HCT116 (cell line): ENCODE measurements at regions not wholly inside any gene's neighbourhood (a gene's known extent, or its start where the extent isn't known, plus 50 kb on each side); places are given as distances from the start of the nearest gene placed in this dataset.
"Not testable (repeated sequence)": the region's sequence is repeated elsewhere in the genome, so short reads cannot be mapped to it uniquely, and the experiment has no call there.

ENCODE experiments used
- ATAC-seq: fragments of 200-7000 bp; cut with Tn5 transposase; 2 replicates; pipeline ENCODE4 v1.9.1; 2020; ENCODE audit warnings: mild to moderate bottlenecking, moderate library complexity
- BruUV-seq: library from RNA; stranded (reverse); fragments of 400-500 nt; replicated peaks from 2 replicates; lab custom pipeline; 2021; lab: Mats Ljungman, UMichigan
- CTCF ChIA-PET: fragments of 300-600 bp; sonication (Branson Sonifier 250); formaldehyde crosslinking; loops from one replicate; lab custom pipeline; 2021; ENCODE audit warnings: antibody characterized with exemption; lab: Charles Lee
- POLR2A ChIA-PET: fragments of 300-600, 350-600 bp; sonication (Branson Sonifier 250); formaldehyde crosslinking; loops from one replicate; lab custom pipeline; 2021; ENCODE audit warnings: antibody characterized with exemption; lab: Charles Lee
- RAD21 ChIA-PET, 2 experiments: fragments of 300-600 bp; sonication (Branson Sonifier 250); formaldehyde crosslinking; loops; one replicate each; lab custom pipeline; 2023; ENCODE audit warnings: low total read pairs in 2 of 2; ENCODE audit not compliant: uncharacterized antibody in 2 of 2, unreplicated experiment in 2 of 2, low non-redundant PET in 1 of 2; lab: Charles Lee
- DNase-seq: peaks from one replicate; pipeline ENCODE4 v3.0.0-alpha.2; 2010; ENCODE audit warnings: low read depth, low spot score
- H2AFZ ChIP-seq: fragments of 200-600 bp; shearing (Covaris generic), sonication (generic); 2 replicates; pipeline ENCODE4 v1.6.1; 2017; ENCODE audit warnings: low read depth, mixed run types, mixed read lengths, antibody characterized with exemption, low read length; ENCODE audit not compliant: poor library complexity, severe bottlenecking
- H3K27ac ChIP-seq: 2 replicates; pipeline ENCODE4 v1.5.1; 2012; ENCODE audit warnings: low read depth, low read length
- H3K27me3 ChIP-seq: fragments of 200-600 bp; sonication (generic); 2 replicates; pipeline ENCODE4 v1.6.1; 2016; ENCODE audit warnings: mixed run types, low read length, mixed read lengths; ENCODE audit not compliant: insufficient read depth
- H3K36me3 ChIP-seq, 2 experiments: fragments of 200-500 bp in 1 of 2; fragments of 200-600 bp in 1 of 2; sonication (Bioruptor generic) in 1 of 2; sonication (generic) in 1 of 2; 2 replicates each; pipeline versions ENCODE4 v1.5.1 to v1.6.1; 2014 to 2016; ENCODE audit warnings: low read length in 2 of 2, inconsistent platforms in 1 of 2, mixed read lengths in 1 of 2, mixed run types in 1 of 2; ENCODE audit not compliant: insufficient read depth in 2 of 2, control insufficient read depth in 1 of 2
- H3K4me1 ChIP-seq, 2 experiments: fragments of 200-600 bp in 1 of 2; sonication (generic) in 1 of 2; 2 replicates each; pipeline versions ENCODE4 v1.5.1 to v1.6.1; 2012 to 2017; ENCODE audit warnings: low read length in 2 of 2, inconsistent platforms in 1 of 2, mild to moderate bottlenecking in 1 of 2, mixed read lengths in 1 of 2, mixed run types in 1 of 2, moderate library complexity in 1 of 2; ENCODE audit not compliant: insufficient read depth in 2 of 2, control insufficient read depth in 1 of 2
- H3K4me2 ChIP-seq: fragments of 200-600 bp; sonication (generic); 2 replicates; pipeline ENCODE4 v1.6.1; 2017; ENCODE audit warnings: mixed run types, low read length, mixed read lengths
- H3K4me3 ChIP-seq, 2 experiments: fragments of 200-600 bp in 1 of 2; sonication (generic) in 1 of 2; replicated peaks in 1 of 2; 2 replicates each; pipeline ENCODE4 v1.5.1; 2011 to 2016; ENCODE audit warnings: low read length in 2 of 2, control low read depth in 1 of 2, low read depth in 1 of 2, mild to moderate bottlenecking in 1 of 2, mixed read lengths in 1 of 2, mixed run types in 1 of 2
- H3K79me2 ChIP-seq: fragments of 200-600 bp; sonication (generic); 2 replicates; pipeline ENCODE4 v1.6.1; 2017; ENCODE audit warnings: mild to moderate bottlenecking, mixed run types, low read length, moderate library complexity, mixed read lengths; ENCODE audit not compliant: insufficient read depth
- H3K9ac ChIP-seq: fragments of 200-600 bp; sonication (generic); 2 replicates; pipeline ENCODE4 v1.6.1; 2016; ENCODE audit warnings: low read length, mixed read lengths
- H3K9me2 ChIP-seq: fragments of 200-600 bp; sonication (generic), shearing (Covaris generic); 2 replicates; pipeline ENCODE4 v1.6.1; 2017; ENCODE audit warnings: mixed run types, mild to moderate bottlenecking, moderate library complexity; ENCODE audit not compliant: insufficient read depth
- H3K9me3 ChIP-seq, 2 experiments: fragments of 200-500 bp in 1 of 2; fragments of 200-600 bp in 1 of 2; sonication (Bioruptor generic) in 1 of 2; sonication (generic) in 1 of 2; 2 replicates each; pipeline ENCODE4 v1.6.1; 2014 to 2017; ENCODE audit warnings: low read length in 2 of 2, mixed read lengths in 2 of 2, inconsistent platforms in 1 of 2, low read depth in 1 of 2, mild to moderate bottlenecking in 1 of 2, mixed run types in 1 of 2, moderate library complexity in 1 of 2; ENCODE audit not compliant: control insufficient read depth in 1 of 2, insufficient read depth in 1 of 2
- H4K20me1 ChIP-seq: fragments of 200-600 bp; sonication (generic), shearing (Covaris generic); 2 replicates; pipeline ENCODE4 v1.6.1; 2017; ENCODE audit warnings: mixed run types, mild to moderate bottlenecking, moderate library complexity; ENCODE audit not compliant: insufficient read depth
- intact Hi-C: fragments of 100-400 bp; cut with micrococcal nuclease; formaldehyde crosslinking; loops from 2 replicates; pipeline ENCODE4 v1.10.0; 2022

DNA sequence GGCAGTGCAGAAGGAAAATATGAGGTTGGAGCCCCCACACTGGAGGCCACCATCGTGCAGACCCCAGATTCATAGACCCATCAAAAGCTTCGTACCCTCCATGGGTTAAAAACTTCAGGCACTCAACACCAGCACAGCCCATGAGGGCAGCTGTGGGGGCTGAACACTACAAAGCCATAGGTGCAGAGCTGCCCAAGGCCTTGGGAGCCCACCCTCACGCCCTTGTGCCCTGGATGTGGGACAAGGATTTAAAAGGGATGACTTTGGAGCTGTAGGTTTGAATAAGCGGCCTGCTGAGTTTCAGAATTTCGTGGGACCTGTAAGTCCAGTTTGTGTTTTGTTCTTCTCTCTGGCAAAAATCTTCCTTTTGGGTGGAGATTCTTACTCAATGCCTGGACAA is 747.6 kb downstream of the SPATA31A6 start:
- BruUV-seq, CTCF ChIA-PET, H3K79me2 ChIP-seq, H3K4me1 ChIP-seq, ATAC-seq, H3K27me3 ChIP-seq, H3K9me3 ChIP-seq, RAD21 ChIA-PET, H2AFZ ChIP-seq, H3K9ac ChIP-seq, H3K36me3 ChIP-seq, DNase-seq, H3K4me2 ChIP-seq, intact Hi-C loops, H3K27ac ChIP-seq, POLR2A ChIA-PET, H4K20me1 ChIP-seq, H3K4me3 ChIP-seq, H3K9me2 ChIP-seq: not testable (repeated sequence)

DNA sequence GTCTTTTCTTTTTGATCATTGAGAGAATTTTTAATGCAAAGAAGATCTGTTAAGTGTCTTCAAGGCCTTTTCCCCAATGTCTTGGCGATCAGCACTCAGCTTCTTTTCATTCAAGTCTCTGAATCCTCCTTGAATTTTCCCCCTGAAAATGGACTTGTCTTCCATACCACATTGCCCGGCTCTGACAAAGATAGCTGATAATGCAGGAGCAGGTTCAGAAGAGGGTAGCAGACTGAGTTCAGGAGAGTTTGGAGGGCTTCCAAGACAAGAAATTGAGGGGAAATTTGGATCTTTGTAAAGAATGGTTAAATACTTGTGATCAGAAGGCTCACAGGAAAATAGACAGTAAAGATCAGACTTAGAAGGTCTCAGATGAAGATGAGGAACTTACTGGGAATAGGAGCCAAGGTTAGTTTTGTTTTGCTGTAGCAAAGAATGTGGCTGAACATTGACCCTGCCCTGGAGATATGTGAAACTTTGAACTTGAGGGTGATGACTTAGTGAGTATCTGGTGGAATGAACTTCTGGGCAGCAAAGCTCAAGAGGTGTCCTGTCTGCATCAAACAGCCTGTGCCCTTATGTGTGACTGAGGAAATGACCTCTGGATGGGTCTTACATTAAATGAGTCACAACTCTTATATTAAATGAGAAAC is 754.2 kb downstream of the SPATA31A6 start:
- H3K4me2 ChIP-seq, DNase-seq, RAD21 ChIA-PET, H2AFZ ChIP-seq, ATAC-seq, H3K4me1 ChIP-seq, H3K9ac ChIP-seq, intact Hi-C loops, H4K20me1 ChIP-seq, H3K27me3 ChIP-seq, POLR2A ChIA-PET, H3K9me2 ChIP-seq, H3K36me3 ChIP-seq, H3K79me2 ChIP-seq, H3K4me3 ChIP-seq, CTCF ChIA-PET, H3K27ac ChIP-seq, H3K9me3 ChIP-seq, BruUV-seq: not testable (repeated sequence)

DNA sequence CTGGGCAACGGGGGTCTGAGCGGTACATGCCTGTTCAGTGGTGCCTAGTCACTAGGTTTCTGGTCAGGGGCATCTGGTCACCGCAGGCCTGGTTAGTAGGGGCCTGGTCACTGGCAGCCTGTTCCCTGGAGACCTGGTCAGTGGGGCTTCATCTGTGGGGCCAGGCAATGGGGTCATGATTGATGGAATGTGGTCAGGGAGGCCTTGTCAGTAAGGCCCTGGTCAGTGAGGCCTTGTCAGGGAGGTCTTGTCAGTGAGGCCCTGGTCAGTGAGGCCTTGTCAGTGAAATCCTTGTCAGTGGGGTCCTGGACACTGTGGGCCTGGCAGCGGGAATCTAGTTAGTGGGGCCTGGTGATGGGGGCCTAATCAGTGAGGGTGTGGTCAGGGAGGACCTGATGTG is 763.6 kb downstream of the SPATA31A6 start:
- H3K9ac ChIP-seq, BruUV-seq, RAD21 ChIA-PET, H3K9me2 ChIP-seq, ATAC-seq, H4K20me1 ChIP-seq, CTCF ChIA-PET, POLR2A ChIA-PET, H3K4me2 ChIP-seq, H3K4me3 ChIP-seq, H3K27me3 ChIP-seq, intact Hi-C loops, H3K4me1 ChIP-seq, H3K27ac ChIP-seq, H3K36me3 ChIP-seq, H2AFZ ChIP-seq, DNase-seq, H3K79me2 ChIP-seq, H3K9me3 ChIP-seq: not testable (repeated sequence)
